ENCODE measurements at regions not wholly inside any gene's neighbourhood (a gene's known extent, or its start where the extent isn't known, plus 50 kb on each side); places are given as distances from the start of the nearest gene placed in this dataset.

- TF ChIP-seq CTCF (conservative IDR thresholded peaks at IDR 0.05; ENCODE audit: low read depth, low read length) (no peak), EZH2 (IDR thresholded peaks at IDR 0.05; ENCODE audit: low read length, unreplicated experiment) (no peak), EZH2phosphoT487 (IDR thresholded peaks at IDR 0.05; ENCODE audit: borderline replicate concordance, low read length) (no peak)
These were observed 1831.1 kb downstream of the SLITRK5 start for GRCh38 chr13:89502286-89502685.
